SW 1271 (cell line): ENCODE measurements at regions not wholly inside any gene's neighbourhood (a gene's known extent, or its start where the extent isn't known, plus 50 kb on each side); places are given as distances from the start of the nearest gene placed in this dataset.
"Not testable (repeated sequence)": the region's sequence is repeated elsewhere in the genome, so short reads cannot be mapped to it uniquely, and the experiment has no call there.

ENCODE experiments used
- DNase-seq, 2 experiments: peaks; one replicate each; lab custom pipeline; 2025; lab: John Stamatoyannopoulos, UW

- DNase-seq: no peak
Observed at GRCh38 chr20:47441774-47442150, 59.9 kb upstream of the NCOA3 start.

GRCh38 chr20:47443060-47443459 lies 58.6 kb upstream of the NCOA3 start:
- not testable (repeated sequence) for DNase-seq

GRCh38 chr20:47444584-47444983 lies 57.1 kb upstream of the NCOA3 start:
- no peak for DNase-seq

- DNase-seq: no peak
Observed at GRCh38 chr20:47445291-47445690, 56.4 kb upstream of the NCOA3 start.

GRCh38 chr20:47447350-47448296 lies 54.1 kb upstream of the NCOA3 start:
- DNase-seq: not testable (repeated sequence)

GRCh38 chr20:47448429-47448828 lies 53.3 kb upstream of the NCOA3 start:
- DNase-seq: no peak

GRCh38 chr20:47451602-47451904 lies 50.1 kb upstream of the NCOA3 start:
- DNase-seq: no peak
